SIG-M5 treated with dmso at 0.1 percent for 504 hours (cell line): ENCODE measurements at regions not wholly inside any gene's neighbourhood (a gene's known extent, or its start where the extent isn't known, plus 50 kb on each side); places are given as distances from the start of the nearest gene placed in this dataset.

Source experiments
- DNase-seq: peaks from one replicate; lab custom pipeline; 2025; ENCODE audit not compliant: unreplicated experiment; lab: John Stamatoyannopoulos, UW

DNA sequence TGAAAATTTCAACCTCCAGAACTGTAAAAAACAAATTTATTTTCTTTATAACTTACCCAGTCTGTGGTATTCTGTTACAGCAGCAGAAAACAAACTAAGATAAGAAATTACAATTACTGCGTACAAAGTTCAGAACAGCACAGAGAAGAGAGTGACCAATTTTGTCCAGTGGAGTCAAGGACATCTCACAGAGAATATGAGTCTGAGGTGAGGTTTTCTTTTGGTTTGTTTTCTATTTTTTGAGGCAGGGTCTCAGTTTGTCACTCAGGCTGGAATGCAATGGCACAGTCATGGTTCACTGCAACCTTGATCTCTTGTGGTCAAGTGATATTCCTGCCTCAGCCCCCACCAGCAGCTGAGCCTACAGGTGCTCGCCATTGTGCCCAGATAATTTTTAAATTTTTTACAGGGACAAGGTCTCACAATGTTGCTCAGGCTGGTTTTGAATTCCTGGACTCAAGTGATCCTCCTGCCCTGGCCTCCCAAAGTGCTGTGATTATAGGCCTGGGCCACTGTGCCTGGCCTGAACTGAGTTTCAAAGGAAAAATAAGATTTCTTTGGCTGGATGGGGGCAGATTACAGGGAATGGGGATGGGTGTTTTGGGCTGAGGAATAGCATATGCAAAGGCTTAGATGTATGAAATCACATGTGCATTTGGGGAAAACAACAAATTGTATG, 201.1 kb upstream of the USP24 start:
- DNase-seq: no peak

DNA sequence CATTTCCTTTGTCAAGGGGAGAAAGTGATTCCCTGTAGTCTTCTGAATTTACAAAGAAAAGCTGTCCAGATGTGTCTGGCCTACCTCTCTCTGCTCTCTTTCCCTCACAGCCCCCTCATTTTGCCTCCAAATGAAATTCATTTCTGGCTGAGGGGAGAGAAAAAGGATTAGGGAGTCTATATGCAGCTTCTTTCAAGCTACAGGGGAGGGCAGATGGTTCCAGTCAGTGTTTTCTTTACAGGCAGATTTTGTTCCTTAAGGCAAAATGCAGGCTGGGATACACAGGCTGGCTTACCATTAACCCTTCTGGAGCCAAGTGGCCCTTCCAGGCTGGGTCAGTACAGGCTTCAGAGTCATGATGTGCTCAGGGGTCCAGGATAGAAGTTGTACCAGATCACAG, 198.1 kb upstream of the USP24 start:
- no peak for DNase-seq

DNA sequence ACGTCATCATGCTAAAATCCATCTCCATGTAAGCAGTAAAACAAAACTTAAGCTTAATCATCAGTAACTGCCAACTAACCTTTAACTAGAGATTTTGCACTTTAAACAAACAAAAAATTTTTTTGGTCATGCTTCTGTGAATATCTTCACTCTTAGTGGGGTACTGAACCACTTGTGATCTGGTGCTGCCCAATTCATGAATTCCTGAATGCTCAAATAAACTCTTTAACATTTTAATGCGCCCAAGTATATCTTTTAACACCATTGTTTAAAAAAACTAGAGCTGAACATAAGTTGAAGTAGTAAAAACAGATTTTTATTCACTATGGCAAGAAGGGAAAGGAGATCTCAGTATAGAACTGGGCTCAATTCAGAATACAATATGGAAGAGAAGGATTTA, 196.9 kb upstream of the USP24 start:
- no peak for DNase-seq

DNA sequence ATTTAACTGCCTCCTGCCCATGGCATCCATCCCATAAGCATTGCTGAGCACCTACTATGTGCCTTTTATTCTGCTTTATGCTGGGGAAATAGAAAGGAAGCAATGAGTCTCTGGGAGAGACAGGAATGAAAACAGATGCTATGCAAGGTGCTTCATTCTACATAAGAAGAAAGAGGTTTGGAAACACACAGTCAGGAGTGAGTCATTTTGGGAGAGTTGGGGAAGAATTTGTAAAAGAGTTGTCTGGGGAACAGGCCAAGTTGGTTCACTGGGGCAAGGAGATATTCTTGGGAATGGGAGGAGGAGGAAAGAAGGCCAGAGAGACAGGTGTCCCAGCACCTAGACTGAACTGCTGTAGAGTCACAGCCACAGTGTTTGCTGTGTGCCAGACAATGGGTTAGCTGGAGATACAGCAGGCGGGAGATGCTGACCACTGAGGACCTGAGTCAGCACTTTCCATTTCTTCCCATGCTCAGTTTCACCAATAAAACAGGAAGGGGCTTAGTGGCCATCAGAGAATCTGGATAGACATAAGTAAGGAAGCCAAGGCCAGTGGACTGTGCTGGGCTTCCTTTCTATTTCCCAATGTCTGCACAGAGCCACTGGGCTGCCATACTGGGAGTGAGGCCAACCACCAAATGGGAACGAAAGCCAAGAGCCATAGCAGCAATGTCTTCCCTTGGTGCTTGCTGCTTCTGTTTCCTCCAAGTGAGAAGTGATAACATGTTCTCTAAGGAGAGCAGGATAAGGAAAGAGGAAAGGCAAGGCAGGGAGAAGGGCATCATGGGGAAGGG, 187.7 kb upstream of the USP24 start:
- DNase-seq: no peak

DNA sequence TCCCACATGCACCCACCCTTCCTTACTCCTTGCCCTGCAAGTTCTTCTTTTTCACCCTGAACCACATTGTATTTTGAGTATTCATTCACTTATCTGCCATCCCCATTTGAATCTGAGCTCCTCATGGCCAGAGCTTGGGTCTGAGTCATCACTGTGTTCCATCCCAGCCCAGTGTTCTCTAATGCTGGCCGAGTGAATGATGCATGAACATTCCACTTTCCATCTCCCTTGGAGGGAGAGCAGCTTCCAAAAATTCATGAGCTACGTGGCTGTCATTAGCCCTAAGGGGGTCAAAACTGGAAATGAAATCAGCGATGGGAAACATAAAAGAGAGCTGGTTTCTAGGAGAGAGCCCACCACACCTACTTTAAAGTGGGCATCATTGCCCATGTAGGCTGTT, 187.0 kb upstream of the USP24 start:
- DNase-seq: no peak

DNA sequence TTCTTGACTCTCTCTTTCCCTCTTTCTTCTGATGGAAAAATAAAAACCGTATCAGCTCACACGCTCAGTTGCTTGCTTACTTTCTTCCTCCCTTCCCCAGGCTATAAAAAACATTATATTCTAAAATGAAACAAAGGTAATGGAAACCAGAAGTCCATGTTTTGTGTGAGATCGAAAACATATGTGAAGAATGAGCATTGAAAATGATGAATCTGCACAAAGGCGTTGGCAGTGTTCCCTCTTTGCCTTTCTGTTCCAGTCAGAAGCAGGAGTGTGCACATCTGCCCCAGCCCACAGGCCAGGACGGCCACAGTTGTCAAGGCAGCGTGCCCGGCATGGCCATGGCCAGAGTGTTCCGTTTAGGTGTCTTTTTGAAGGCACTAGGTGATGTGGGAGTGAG, 185.3 kb upstream of the USP24 start:
- no peak for DNase-seq

DNA sequence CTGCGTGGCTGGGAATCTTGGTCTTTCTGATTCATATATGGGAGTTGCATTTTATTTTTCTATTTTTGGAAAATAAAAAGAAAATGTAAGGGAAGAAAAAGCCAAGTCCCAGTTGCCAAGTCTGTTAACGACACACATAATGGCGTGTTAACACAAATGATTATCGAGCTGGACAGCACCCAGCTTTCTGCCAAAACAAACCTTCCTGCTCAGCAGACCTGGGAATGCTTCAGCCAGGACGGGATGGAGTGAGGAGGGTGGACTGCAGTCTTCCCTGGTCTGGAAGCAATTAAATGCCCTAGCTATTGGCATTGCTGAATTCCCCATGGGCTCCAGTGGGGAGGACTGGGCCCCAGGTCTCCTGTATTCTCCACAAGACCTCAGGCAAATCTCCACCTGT, 184.2 kb upstream of the USP24 start:
- no peak for DNase-seq

DNA sequence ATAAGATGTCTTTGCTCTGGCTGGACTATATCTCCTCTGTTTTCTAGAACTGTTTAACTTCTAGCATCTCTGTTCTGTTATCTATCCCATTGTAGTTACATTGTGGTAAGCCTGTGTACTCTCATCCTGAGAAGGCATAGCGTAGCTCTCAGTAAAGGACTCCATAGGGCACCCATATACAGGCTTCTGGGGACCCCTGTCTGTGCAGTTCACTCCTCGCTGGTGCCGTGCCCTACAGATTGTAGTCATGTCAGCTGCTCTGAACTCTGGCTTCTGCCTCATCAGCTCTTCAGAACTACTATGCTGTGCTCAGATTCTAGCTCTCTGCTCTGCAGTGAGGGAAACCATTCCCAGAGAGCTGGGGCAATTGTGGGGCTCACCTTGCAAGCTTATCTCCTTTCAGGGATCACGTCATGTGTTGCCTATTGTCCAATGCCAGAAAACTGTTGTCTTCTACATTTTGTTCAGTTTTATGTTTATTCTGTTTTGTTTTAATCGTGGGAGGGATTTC, 181.3 kb upstream of the USP24 start:
- DNase-seq: no peak

DNA sequence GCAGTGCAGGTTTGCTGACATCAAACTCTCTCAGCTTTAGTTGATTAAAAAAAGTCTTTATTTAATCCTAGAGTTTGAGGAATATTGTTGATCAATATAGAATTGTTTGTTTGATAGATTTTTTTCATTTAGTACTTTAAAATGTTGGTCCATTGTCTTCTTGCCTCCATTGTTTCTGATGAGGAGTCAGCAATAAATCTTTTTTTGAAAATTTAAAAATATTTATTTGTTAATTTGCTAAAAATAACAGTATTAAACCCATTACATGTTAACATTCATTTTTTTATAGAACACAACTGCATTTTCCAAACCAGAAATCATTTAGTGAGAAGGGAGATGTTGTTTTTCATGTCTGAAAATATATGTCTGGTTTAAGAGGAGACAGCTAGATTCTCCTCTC, 173.8 kb upstream of the USP24 start:
- DNase-seq: no peak

DNA sequence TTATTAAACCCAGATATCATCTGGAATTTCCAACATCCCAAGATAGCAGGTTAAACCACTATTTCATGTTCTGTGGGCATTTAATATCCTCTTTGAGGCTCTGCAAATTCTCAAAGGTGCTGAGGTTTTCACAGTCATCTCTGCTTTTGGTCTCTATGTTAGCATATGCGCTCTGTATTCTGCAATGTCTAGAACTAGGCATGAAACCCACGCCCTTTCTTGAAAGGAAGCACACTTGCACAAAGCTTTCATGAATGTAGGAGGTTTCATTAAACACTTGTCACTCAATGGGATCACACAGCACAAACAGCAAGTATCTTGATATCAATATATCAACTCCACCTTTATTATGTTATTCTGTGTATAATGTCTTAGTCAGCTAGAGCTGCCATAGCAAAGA, 172.0 kb upstream of the USP24 start:
- DNase-seq: no peak

DNA sequence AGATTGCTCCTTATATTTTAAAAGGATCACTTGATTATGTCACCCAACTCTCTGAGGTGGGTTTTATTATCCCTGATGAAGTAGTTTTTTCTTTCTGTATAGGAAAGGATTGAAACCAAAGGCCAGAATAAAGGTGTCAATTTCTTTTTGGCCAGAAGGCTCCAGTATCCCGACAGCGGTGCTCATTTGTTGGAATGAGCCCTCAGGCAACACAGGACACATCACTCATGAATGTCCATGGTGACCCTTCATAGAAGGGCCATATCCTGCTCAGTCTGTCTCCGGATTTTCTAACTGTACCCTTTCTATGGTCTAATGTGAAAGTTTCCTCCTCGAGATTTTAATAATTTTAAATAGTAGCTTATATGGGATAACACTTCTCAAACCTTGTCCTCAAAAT, 171.3 kb upstream of the USP24 start:
- no peak for DNase-seq

DNA sequence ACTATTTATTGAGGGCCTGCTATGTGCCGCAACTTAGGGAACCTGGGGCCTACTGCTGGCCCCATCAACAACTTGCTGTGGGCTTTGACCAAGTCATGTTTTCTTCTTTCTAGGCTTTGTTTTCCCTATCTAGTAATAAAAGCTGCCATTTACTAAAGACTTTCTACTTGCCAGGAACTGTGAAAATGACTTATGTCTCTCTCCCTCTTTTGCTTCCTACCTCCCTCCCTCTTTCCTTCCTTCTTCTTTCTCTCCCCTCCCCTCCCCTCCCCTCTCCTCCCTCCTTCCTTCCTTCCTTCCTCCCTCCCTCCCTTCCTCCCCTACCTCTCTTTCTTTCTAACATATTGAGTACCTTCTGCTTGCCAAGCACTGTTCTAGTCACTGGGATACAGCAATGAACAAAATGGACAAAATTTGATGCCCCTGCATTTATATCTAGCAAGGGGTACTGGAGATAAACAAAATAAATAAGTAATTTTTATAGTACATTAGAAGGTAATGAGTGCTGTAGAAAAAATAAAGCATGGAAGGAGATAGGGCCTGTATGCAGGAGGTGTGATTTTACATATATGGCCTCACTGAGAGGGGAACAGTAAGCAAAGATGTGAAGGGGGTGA, 170.3 kb upstream of the USP24 start:
- no peak for DNase-seq

DNA sequence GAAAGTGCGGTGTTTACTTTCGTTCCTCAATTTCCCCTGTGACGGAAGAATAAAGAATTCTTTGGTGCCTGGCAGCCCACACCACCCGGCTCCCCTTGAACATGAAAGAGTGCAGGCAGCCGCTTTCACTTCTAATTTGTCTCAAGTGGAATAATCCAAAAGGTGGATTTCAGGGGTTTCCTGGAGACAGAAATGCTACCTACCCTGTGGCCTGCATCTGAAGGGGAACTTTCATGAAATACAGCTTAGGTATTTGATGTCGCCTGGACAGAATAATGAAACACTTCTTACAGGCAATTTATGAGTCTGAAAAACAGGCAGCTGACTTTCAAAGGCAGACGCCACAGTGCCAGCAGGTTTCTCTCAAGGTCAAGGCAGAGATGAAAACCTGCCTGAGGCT, 169.5 kb upstream of the USP24 start:
- DNase-seq: no peak

DNA sequence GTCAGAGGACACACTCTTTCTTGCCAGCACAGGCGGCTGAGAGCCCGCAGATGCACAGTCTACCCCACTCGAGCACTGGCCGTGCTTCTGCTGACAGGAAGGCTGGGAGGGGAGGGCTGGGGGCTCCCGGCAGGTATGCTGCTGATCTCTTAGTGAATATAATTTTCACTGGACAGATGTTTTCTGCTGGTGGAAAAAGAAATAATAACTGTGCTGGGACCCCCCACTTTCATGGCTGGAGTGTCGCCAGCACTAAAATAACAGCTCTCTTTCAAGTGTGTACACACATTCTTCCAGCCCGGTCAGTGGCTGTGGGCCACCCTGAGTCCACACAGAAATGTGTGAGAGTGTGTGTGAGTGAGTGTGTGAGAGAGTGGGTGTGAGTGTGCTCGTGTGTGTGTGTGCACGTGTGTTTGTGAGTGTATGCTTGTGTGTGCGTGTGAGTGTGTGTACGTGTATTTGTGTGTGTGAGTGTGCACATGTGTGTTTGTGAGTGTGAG, 167.7 kb upstream of the USP24 start:
- DNase-seq: no peak

DNA sequence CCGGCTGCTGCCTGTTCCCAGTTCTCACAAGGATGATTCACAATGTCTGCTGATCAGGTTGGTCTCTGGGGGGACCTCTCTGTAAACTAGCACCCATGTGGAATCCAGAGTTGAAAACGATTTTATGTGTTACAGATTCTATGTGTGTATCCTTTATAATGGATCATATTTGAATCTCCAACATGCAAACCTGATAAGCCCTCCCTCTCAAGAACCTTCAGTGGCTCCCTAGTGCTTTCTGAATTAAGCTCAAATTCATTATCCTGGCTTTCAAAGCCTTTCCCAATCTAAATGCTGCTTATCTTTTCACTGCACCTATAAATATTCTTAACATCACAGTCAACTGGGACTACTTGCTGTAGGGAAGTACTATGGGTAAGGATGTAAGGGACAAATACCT, 166.8 kb upstream of the USP24 start:
- no peak for DNase-seq

DNA sequence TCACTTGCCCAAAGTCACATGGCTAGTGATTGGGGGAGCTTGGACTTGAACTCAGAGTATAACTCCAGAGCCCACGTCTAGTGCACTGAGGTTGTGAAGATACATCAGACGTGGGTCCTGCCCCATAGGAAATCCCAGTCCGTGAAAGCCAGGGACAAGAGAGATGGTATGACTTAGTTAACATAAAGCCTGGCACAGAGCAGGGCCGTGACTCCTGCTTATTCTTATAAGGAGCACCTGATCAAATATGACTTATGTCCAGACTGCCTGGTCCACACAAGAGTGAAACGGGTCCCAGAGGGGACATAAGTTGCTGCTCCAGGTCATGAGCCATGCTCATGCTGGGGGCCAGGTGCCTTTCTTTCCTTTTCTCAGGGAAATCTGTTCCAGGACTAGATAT, 166.3 kb upstream of the USP24 start:
- DNase-seq: no peak

DNA sequence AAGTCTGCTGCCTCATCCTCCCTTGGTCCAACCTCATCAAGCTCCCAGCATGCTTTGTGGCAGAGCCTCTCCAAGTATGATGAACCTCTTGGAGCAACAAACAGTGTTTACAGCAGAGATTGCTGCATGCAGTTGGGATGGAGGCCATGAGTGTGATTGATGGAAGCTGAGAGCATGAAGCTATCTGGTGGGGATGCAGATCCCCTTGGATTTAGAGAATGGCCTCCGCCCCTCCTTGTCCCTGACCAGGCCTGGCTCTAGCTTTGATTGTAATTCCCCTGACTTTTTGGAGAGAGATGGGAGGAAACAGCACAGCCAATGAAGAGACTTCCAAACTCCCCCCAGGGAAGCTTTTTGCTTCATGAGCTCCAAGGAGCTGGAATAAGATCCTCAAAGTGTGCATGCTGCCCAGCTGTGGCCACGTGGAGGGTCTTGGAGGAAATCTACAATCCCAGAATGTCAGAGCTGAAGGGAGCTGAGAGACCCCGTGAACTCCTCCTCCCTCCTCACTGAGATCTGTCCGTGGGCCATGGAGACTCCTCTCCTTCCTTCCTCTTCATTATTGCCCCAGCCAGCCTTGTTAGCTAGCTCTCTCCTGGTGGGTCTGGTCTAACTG, 165.3 kb upstream of the USP24 start:
- no peak for DNase-seq

DNA sequence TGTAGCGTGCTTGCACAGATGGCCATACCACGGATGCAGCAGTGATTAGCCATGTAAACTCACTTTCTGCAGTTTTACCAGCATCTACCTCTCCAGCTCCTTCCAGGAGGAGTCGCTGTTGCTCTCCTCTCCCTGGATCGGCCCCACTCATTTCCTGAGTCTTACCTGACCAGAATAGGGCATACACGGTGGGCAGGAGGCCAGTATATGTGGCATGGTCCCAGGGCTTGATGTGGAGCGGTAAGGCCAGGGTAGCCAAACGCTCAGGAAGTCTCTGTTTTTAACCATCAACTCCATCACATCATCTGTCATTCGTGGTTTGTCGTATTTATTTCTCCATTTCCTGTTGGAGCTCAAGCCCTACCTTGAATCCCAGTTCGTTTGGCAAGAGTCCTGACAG, 163.4 kb upstream of the USP24 start:
- no peak for DNase-seq

DNA sequence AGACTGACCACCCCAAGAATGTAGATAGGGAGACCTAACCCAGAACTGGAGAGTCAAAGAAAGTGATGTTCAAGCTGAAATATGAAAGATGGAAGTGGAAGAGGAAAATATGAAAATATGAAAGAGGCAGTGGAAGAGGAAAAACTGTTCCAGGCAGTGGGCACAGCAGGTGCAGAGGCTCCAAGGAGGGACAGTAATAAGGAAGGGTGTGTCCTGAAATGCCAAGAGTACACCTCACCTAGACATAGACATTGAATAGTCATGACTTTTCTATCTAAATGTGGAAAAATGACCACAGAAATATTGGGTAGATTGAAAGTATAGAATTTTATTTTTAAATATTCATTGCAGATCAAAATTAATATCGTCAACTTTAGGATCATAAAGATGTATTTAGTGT, 161.7 kb upstream of the USP24 start:
- no peak for DNase-seq

DNA sequence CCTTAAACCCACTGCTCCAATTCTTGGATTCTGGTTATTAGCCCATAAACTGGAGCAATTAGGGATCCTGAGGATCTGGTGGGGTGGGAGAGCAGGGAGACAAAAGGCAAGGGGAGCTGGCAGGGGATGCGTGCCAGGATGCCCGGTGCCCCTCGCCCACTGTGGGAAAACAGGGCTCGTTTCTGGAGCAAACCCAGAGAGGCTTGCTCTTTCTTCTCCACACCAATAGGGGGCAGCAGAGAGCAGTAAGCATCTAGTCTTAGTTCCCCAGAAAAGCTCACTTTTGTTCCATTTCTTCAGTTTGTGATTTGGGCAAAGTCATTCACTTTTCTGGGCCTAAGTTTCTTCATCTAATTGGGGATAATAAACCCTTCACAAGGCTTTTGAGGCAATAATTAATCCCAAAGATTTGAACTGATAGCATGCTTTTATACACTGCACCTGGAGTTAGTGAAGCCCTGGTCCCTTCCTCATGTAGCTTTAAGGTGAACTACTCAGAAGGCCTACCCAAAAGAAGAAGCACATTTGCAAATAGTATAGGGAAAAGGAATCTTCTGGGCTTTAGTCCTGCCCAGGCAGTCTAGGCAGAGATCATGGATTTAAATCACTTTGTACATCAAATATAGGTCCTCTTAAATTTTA, 160.6 kb upstream of the USP24 start:
- peak; percentile 39 for DNase-seq
